SIG-M5 (cell line): ENCODE measurements at regions not wholly inside any gene's neighbourhood (a gene's known extent, or its start where the extent isn't known, plus 50 kb on each side); places are given as distances from the start of the nearest gene placed in this dataset.
"Not testable (repeated sequence)": the region's sequence is repeated elsewhere in the genome, so short reads cannot be mapped to it uniquely, and the experiment has no call there.

ENCODE experiments used
- DNase-seq: peaks from one replicate; lab custom pipeline; 2025; lab: John Stamatoyannopoulos, UW

- no peak for DNase-seq
Measured at GRCh38 chr4:127410201-127410600, 222.6 kb upstream of the INTU start.

GRCh38 chr4:127410644-127411043, 222.1 kb upstream of the INTU start:
- no peak for DNase-seq

DNA sequence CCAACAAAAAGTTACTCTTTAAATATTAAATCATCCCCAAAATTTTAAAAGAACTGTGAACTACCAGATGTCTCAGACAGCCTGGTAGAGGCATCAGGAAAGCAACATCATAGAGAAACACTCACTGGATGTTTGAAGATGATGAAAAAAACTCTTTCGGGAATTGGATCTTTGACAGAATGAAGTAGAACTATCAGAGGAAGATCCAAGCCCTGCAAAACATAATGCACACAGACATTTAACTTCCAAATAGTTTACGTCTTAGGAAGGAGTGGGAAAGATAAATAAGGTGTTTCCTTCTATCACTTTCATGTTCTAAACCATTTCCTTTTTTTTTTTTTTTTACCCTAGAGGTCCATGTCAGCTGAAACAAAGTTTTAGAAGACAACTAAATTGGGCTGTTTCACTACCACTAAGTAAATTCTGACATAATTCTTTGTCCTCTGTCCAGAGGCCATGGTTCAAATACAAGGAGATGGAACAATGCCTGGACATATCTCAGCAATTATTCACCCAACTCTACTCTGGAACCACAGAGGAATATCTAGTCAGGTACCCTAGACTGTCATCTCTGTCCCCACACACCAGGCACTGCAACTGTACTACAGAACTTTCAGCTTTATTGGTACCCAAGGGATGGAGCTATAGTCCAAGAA, 217.7 kb upstream of the INTU start:
- DNase-seq = no peak

GRCh38 chr4:127416115-127416514, 216.6 kb upstream of the INTU start:
- DNase-seq = no peak

DNA sequence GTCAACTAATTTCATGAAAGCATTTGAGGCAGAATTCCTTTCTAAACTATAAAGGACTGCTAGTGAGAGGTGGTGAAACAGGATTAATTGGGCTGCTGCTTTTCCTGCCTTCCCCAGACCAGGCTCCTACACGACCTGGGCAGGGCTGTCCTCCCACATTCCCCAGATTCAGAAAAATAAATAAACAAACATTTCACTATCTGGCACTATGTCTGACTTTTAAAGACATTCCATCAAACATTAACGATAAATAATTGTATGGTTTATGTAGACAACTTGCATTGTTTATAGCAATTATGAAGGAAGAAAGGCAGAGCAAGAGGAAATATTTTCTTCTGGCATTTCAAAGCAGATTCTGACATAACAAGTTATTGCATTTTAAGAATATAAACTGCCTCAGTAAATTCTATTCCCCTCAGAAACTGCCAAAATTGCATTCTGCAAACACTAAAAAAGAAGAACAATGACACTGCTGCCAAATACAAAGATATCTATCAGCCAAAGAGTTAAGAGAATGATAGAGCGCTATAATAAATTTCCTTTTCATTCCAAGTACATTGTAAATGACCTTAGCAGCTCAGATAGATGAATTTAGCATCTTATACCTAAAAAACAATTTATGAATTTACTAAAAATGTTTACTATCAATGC, 214.7 kb upstream of the INTU start:
- DNase-seq = no peak

GRCh38 chr4:127419431-127419830, 213.3 kb upstream of the INTU start:
- DNase-seq = no peak

GRCh38 chr4:127421437-127421836, 211.3 kb upstream of the INTU start:
- no peak for DNase-seq

GRCh38 chr4:127425202-127425845, 207.4 kb upstream of the INTU start:
- no peak for DNase-seq

DNA sequence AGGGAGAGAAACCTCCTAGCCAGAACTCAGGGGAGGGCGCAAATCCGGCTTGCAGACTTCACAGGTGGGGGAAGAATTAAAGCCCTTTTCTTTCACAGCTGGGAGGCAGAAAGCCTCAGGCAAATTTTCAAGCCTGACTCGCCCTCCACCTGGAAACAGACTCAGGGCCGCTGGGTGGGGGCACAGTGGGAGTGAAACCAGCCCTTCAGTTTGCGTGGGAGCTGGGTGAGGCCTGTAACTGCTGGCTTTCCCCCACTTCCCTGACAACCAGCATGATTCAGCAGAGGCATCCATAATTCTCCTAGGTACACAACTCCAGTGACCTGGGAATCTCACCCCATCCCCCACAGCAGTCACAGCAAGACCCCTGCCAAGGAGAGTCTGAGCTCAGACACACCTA, 206.9 kb upstream of the INTU start:
- no peak for DNase-seq

- no peak for DNase-seq
Measured at GRCh38 chr4:127441571-127441970, 191.2 kb upstream of the INTU start.

DNA sequence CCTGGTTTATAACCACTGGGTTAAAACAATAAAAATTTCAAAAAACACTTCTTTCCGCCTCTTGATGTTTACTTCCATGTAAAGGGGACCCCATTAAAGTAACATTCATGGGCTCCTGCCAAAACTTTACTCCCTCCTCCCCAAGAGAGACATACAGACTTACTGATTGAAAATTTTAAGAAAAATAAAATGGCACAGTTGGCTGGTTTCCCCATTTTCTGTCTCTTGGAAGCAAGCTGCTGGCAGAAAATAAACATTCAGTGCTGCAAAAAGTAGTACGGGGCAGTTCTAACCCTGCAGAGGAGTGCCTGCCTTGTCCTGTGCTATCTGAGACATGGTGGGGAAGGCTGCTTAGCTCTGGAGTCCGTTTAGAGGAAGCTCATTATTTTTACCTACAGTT, 187.3 kb upstream of the INTU start:
- DNase-seq = no peak

DNA sequence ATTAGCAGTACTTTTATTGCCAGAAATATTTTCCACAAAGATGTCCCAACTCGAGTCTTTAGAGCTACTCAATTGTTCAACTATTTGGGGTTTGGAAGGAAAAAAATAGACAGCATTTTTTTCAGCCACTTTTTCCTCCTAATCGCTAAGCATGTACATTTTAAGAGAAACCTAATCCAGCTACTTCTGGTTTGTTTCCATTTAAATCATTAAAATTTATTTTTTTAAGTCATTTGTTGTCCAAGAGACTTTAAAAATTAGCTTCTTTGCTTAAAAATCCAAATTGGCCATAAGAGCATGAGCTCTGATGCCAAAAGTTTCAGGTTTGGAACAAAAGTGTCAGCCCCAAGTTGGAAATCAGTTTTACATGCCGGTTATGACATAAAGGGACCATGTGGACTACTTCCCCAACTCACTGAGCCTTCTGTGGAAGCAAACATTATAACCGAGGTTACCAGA, 186.3 kb upstream of the INTU start:
- no peak for DNase-seq

GRCh38 chr4:127448986-127449385, 183.8 kb upstream of the INTU start:
- DNase-seq = no peak

DNA sequence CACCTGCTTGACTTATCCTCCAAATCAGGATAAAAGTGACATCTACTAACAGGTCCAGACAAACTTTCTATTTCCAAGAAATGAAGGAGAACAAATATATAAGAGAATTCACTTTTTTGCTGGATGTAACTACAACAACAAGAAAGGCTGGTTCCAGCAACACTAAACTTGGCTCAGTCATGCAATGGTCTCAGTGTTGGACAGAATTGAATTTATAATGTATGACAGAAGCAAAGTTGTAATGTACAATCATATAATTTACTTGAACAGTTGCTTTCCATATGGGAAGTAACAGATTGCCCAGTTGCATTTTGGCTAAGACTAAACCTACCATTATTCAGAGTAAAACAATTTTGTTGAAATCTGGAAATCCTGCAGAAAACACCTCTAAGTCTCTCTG, 183.3 kb upstream of the INTU start:
- no peak for DNase-seq

DNA sequence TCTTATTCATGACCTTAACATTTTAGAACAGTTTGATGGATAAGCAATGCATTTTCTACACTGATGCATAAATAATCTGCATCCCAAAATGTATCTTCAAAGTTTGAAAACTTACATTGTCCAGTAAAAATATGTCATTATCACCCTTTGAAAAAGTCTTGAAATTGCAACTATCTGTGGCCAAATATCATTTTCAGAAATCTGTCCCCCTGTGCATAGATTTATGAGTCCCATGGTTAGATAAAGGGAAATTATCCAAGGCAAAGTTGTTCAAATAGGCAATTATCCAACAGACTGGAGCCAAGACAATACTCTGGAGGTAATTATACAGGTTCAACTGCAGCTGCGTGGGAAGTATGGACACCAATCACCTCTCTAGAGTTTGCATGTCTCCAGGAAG, 182.5 kb upstream of the INTU start:
- DNase-seq = no peak

DNA sequence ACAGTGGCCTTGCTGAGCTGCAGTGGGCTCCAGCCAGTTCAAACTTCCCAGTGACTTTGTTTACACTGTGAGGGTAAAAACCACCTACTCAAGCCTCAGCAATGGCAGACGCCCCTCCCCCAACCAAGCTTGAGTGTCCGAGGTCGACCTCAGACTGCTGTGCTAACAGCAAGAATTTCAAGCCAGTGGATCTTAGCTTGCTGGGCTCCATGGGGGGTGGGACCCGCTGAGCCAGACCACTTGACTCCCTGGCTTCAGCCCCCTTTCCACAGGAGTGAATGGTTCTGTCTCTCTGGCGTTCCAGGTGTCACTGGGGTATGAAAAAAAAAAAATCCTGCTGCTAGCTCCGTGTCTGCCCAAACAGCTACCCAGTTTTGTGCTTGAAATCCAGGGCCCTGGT, 168.9 kb upstream of the INTU start:
- no peak for DNase-seq

- DNase-seq = no peak
Measured at GRCh38 chr4:127469542-127469941, 163.2 kb upstream of the INTU start.

- DNase-seq = no peak
Measured at GRCh38 chr4:127469959-127470809, 162.6 kb upstream of the INTU start.

- not testable (repeated sequence) for DNase-seq
Measured at GRCh38 chr4:127478271-127478670, 154.5 kb upstream of the INTU start.

GRCh38 chr4:127479031-127479622, 153.6 kb upstream of the INTU start:
- DNase-seq = no peak

DNA sequence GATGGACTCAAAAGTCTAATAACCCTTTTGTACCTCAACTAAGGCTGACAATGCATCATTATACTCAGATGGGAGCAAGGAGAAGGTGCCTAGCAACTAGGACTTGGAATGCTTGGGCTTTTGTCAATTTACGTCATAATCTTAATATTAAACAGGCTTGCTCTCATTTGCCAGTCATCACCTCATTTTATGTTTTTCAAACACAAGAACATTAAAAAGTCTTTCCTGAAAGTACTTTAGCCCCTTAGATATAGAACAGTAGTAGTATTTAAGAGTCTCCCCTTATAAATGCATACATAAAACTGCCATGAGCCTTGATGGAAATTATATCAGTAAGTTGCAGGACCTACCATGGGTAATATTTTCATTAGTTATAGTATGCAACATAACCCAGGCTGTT, 150.7 kb upstream of the INTU start:
- no peak for DNase-seq

- DNase-seq = no peak
Measured at GRCh38 chr4:127484117-127484516, 148.6 kb upstream of the INTU start.
